HG03064 (cell line): ENCODE measurements at regions not wholly inside any gene's neighbourhood (a gene's known extent, or its start where the extent isn't known, plus 50 kb on each side); places are given as distances from the start of the nearest gene placed in this dataset.

Experiments used
- ATAC-seq: cut with Tn5 transposase; IDR thresholded peaks from one replicate; pipeline ENCODE4 v1.9.1; 2021; ENCODE audit warnings: low read depth; ENCODE audit not compliant: unreplicated experiment

DNA sequence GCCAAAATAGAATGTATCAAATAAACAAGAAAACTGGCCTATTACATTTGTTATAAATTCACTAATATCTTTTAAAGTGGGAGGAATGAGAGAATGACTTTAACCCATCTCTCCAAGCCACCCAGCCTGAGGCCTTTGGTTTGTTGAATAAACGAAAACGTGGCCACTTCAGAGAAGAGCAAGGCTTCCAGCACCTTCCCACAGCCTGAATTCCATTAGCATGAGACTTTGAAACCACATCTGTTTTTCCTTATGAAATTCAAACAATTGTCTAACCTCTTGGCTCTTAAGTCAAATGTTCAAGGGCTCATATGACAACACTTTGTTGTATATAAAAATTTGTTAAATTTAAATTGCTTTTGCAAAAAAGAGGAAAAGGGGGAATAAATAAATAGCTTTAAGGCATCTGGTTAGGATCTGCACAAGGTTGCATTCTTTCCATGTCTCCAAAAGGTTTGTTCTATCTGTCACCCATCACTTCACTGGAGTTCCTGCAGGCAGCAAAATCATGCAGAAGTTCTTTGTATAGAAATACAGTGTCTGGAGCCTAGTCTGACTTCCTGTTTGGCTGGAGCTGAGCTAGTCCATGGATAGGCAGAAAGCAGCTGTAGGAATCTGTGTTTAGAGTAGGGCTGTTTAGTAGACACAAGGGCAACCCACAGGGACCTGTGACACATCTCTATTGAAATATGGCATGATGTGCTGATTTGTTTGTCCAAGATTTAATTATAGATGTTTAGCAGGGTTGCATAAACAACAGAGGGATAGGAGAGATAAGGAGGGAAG is 502.3 kb downstream of the KCTD12 start:
- no peak for ATAC-seq

GRCh38 chr13:76380446-76381065 is 505.6 kb downstream of the KCTD12 start:
- no peak for ATAC-seq

DNA sequence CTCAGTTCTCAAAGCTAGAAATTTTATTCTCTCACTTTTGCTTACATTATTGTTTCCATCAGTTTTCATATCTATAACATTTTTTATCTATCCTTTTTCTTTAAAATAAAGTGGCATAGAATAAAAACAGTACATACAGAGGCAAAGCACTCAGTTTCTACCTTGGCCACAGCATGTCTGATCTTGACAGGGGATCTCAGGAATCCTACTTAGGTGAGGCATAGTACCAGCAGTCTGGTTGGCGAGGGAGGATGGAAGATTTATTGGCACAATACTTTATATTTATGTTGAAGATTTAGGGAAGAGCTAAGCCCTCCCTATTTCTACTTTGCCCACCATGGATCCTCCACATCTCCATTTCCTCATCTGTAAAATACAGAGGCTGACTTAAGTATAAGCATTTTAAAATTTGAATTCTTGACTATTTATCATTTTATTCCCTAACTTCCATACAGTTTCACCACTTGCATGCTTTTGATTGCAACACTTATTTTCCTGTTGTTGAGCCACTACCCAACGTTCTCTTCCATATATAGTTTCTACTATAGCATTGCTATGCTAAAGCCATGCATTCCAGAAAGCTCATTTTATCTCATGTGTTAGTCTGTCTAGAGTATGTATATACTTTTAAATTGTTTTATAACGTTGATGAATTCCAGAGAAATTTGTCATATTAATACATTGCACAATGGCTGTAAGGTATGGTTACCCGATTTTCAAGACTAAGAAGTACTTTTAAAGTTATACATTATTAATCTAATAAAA is 506.7 kb downstream of the KCTD12 start:
- ATAC-seq: no peak

DNA sequence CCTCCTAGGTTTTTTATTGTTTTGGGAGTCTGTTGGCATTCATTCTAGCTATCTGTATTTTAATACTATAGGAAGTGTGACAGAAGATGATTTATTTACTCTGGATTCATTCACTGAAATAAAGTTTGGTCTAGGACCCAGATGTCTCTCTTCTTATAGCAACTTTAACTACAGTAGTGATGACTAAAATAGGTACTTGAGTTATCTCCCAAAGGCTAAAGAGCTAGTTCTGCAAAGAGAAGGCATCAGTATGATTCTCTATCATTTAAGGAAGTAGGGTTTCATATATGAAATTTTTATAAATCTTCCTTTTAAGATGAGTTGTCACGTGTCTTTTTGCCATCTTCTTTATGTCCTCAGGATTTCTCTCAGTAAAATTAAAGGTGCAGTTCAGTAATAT is 507.4 kb downstream of the KCTD12 start:
- no peak for ATAC-seq

GRCh38 chr13:76363682-76364289 is 522.4 kb downstream of the KCTD12 start:
- ATAC-seq: no peak

- no peak for ATAC-seq
These were observed 524.3 kb downstream of the KCTD12 start for GRCh38 chr13:76361868-76362267.

DNA sequence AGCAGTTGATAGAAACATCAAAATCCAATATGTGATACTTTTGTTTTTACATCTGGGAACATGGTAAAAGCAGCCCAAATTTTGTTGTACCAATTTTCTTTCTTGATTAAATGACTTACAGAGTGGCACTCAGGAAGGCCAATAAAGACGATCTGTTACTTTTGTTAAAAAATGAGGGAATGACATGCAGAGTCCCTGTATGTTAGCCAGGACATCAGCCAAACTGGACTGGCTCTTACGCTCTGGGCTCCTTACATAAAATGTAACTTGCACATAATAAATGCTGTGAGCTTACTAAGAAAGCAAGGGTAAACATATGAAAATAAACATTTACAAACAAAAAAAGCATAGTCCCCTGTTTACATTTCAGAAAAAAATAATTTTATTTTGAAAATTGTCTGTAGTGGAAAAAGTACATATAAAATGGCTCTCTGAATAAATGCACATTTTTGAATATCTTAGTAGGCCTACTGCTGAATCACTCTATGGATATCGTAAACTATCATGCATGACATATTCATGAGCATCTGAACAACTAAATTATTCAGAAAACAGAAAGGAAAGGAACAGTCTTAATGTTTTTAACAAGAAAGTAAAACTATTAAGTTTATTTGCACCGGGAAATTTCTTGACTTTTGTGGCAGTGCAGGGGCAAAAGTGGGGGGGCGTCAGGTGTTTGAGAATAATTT is 534.5 kb downstream of the KCTD12 start:
- no peak for ATAC-seq

DNA sequence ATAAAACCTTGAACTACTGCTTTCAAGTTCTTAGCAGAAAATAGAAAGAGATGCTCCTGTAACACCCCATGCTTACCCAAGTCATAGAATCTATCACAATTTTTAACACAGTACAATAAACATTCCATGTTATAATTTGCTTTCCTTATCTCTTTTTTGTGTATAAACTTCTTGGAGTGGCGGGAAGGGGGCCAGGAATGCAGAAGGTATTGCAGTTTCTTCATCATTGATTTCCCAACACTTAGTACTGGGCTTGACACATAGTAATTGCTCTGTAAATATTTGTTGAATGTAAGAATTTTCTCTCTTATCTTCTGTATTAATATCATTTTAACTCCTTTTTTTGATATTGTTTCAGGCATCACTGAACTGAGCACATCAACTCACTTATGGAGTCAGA is 535.8 kb downstream of the KCTD12 start:
- no peak for ATAC-seq

DNA sequence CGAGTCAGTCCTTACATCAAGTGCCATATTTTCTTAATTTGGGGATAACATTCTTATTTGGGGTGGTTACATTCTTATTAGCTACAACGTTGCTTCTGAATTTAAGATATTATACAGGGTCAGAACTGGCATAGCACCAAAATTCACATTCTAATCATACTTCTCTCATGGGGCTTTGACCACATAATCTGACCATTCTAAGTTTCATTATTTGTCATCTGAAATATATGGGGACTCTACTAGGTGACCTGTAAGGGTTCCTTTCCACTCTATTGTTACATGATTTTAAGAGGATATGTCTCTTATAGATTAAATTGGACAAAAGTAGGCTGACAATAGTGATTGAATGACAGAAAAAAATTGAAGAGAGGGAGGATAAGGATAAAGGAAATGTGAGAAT is 536.5 kb downstream of the KCTD12 start:
- ATAC-seq: no peak

DNA sequence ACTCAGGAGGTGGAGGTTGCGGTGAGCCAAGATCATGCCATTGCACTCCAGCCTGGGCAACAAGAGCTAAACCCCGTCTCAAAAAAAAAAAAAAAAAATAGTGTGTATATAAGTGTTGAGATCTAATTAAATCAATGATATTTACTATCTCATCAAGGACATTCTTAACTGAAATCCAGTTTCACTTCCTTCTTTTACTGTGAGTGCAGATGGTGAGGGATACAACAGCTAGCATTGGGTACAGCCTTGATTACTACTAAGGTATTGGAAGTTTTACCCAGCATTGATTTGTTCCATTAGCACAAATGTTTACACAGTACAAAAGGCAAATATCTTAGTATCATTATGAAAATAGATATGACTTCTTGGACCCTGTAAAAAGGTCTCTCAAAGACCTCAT is 546.6 kb downstream of the KCTD12 start:
- no peak for ATAC-seq

- no peak for ATAC-seq
These were observed 548.2 kb downstream of the KCTD12 start for GRCh38 chr13:76338003-76338402.

- ATAC-seq: no peak
These were observed 549.0 kb downstream of the KCTD12 start for GRCh38 chr13:76336889-76337844.

- ATAC-seq: no peak
These were observed 550.7 kb downstream of the KCTD12 start for GRCh38 chr13:76335463-76335862.

DNA sequence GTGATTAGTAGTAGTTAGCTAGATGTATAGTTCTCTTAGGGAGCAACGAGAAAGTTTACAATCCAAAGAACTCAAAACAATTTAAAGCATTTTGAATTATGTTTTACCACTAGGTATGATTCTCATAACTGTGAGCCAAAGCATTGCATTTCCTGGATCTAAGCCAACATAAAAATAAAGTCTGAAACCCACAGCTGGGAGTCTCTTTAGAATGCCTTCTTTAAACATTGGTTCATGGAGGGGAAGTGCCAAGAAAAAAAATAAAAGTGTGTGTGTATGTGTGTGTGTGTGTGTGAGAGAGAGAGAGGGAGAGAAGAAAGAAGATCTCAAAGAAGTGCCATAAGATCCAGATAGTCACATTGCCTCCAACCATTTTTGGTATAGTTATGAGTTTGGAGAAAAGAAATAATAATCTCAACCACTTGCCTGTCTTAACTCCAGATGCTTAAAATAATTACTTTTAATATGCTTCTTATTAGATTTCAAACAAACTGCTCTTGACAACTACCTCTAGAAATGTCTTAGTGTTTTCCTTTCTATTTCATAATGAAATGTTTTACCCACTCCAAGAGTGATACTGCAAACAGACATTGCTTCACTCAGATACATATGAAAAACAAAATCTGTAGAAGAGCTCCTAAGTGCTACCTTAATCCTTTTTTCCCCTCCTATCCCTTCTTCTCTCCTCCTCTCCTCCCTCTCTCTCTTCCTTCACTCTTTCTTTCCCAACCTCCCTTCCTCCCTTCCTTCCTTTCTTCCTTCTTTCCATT is 554.1 kb downstream of the KCTD12 start:
- no peak for ATAC-seq

GRCh38 chr13:76330761-76331160 is 555.4 kb downstream of the KCTD12 start:
- ATAC-seq: no peak

DNA sequence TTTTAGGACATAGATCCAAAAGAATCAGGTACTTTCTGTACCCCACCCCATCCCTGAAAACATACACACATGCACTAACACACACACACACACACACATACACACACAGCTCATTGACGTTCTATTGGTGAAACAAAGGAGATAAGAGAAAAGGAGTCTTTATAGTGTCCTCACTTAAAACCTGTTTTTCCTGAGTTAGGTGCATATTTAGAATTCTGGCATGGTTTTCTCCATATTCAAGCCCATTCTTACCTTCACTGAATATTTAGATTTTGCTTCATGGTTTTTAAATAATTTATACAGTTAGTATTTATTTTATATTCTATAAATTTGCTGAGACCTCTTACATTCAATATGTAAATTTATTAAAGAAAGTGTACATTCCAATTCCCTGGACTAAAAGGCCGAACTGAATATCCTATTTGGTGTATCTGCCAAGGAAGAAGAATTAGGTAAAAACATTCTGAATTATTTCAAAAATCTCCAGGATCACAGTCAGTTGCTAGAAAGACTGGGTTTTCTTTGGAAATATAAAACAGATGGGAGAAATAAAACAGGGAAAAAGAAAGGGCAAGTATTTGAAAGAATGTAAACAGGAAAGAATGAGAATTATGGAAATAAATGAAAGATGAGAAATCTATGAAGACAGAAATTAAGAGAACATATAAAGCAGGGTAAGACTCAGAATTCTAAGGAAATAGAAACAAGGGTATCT is 556.2 kb downstream of the KCTD12 start:
- ATAC-seq: no peak

DNA sequence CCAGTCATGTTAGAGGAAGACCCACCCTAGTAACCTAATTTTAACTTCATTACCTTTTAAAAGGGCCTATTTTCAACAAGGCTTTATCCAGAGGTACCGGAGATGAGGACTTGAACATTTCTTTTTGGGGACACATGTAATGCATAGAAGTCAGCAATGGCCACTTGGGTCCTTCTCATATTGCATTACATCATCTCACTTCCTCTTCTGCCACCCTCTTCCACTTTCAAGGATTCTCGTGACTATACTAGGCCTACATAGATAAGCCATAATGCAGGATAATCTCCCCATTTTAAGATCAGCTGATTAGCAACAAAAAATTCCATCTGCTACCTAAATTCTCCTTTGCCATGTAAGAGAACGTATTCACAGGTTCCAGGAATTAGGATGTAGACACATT is 557.2 kb downstream of the KCTD12 start:
- ATAC-seq: no peak

DNA sequence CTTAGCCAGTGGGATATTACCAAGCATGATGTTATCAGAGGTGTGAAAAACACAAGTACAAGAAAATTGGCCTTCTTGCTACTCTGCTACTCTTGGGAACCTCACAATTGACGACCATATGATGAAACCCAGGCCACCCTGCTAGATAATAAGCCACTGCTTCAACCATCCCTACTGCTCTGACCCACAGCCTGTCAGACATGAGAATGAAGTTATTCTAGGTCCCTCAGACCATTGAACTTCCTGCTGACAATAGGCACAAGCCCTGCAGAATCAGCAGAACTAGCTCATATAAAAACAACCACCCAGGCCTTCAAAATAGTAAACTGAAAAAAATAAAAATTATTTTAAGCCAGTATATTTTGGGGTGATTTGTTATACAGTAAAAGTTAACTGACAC is 559.9 kb downstream of the KCTD12 start:
- ATAC-seq: no peak
